IMR-90 (cell line): ENCODE measurements at regions not wholly inside any gene's neighbourhood (a gene's known extent, or its start where the extent isn't known, plus 50 kb on each side); places are given as distances from the start of the nearest gene placed in this dataset.

Experiments
- ATAC-seq: fragments of 200-7000 bp; cut with Tn5 transposase; 2 replicates; pipeline ENCODE4 v1.9.1; 2020; ENCODE audit warnings: low read depth, mild to moderate bottlenecking, moderate library complexity
- BruUV-seq: library from RNA; stranded (reverse); fragments of 400-500 nt; replicated peaks from 2 replicates; lab custom pipeline; 2021; lab: Mats Ljungman, UMichigan
- CTCF ChIA-PET: fragments of 300-600 bp; formaldehyde crosslinking; extraction: SDS; loops from one replicate; lab custom pipeline; 2021; ENCODE audit warnings: antibody characterized with exemption; lab: Yijun Ruan, JAX
- POLR2A ChIA-PET: fragments of 300-600 bp; sonication (Branson Sonifier 250); formaldehyde crosslinking; loops from one replicate; lab custom pipeline; 2022; ENCODE audit warnings: antibody characterized with exemption; ENCODE audit not compliant: unreplicated experiment; lab: Charles Lee
- DNase-seq: peaks from one replicate; pipeline ENCODE4 v3.0.0; 2013
- H2AFZ ChIP-seq: replicated peaks from 2 replicates; pipeline ENCODE3; 2013; ENCODE audit warnings: low read length, mild to moderate bottlenecking; ENCODE audit not compliant: poor library complexity
- H2AK5ac ChIP-seq: 2 replicates; pipeline ENCODE4 v1.6.1; 2013; ENCODE audit warnings: low read depth, low read length, inconsistent platforms
- H2AK9ac ChIP-seq: replicated peaks from 2 replicates; pipeline ENCODE3; 2013; ENCODE audit warnings: mild to moderate bottlenecking, low read depth, low read length, moderate library complexity; ENCODE audit not compliant: poor library complexity
- H2BK120ac ChIP-seq: 2 replicates; pipeline ENCODE4 v1.6.1; 2013; ENCODE audit warnings: low read depth, low read length, inconsistent platforms
- H2BK15ac ChIP-seq: 3 replicates; pipeline ENCODE4 v1.6.1; 2013; ENCODE audit warnings: low read depth, low read length, inconsistent platforms
- H2BK20ac ChIP-seq: 2 replicates; pipeline ENCODE4 v1.6.1; 2013; ENCODE audit warnings: low read depth, mild to moderate bottlenecking, inconsistent platforms, low read length, moderate library complexity
- H2BK5ac ChIP-seq: 2 replicates; pipeline ENCODE4 v1.6.1; 2013; ENCODE audit warnings: mild to moderate bottlenecking, low read depth, low read length, inconsistent platforms; ENCODE audit not compliant: poor library complexity, severe bottlenecking
- H3K14ac ChIP-seq: replicated peaks from 2 replicates; pipeline ENCODE4 v1.6.1; 2013; ENCODE audit warnings: low read depth, low read length, inconsistent platforms
- H3K18ac ChIP-seq: 2 replicates; pipeline ENCODE4 v1.6.1; 2013; ENCODE audit warnings: low read depth, low read length, control low read depth
- H3K23ac ChIP-seq: 2 replicates; pipeline ENCODE4 v1.6.1; 2013; ENCODE audit warnings: low read depth, low read length, inconsistent platforms
- H3K27ac ChIP-seq: 2 replicates; pipeline ENCODE4 v1.5.1; 2013; ENCODE audit warnings: mild to moderate bottlenecking, control low read depth, low read length; ENCODE audit not compliant: insufficient read depth
- H3K27me3 ChIP-seq: 2 replicates; pipeline ENCODE4 v1.6.1; 2013; ENCODE audit warnings: low read length; ENCODE audit not compliant: control insufficient read depth, insufficient read depth
- H3K36me3 ChIP-seq: 2 replicates; pipeline ENCODE4 v1.6.1; 2013; ENCODE audit warnings: low read length, mixed read lengths; ENCODE audit not compliant: control insufficient read depth, insufficient read depth
- H3K4ac ChIP-seq: 2 replicates; pipeline ENCODE4 v1.6.1; 2013; ENCODE audit warnings: low read depth, low read length, inconsistent platforms
- H3K4me1 ChIP-seq: 2 replicates; pipeline ENCODE4 v1.6.1; 2013; ENCODE audit warnings: low read length, mixed read lengths; ENCODE audit not compliant: control insufficient read depth, insufficient read depth
- H3K4me2 ChIP-seq: 2 replicates; pipeline ENCODE4 v1.6.1; 2013; ENCODE audit warnings: low read depth, mild to moderate bottlenecking, control low read depth, low read length, moderate library complexity
- H3K4me3 ChIP-seq: 2 replicates; pipeline ENCODE4 v1.5.1; 2013; ENCODE audit warnings: low read depth, mild to moderate bottlenecking, control low read depth, low read length, moderate library complexity; ENCODE audit not compliant: insufficient read depth
- H3K56ac ChIP-seq: 2 replicates; pipeline ENCODE4 v1.6.1; 2013; ENCODE audit warnings: low read length, inconsistent platforms; ENCODE audit not compliant: insufficient read depth; ENCODE audit errors: extremely low read depth
- H3K79me1 ChIP-seq, 2 experiments: 2 replicates each; pipeline ENCODE4 v1.6.1; 2013; ENCODE audit warnings: low read length in 2 of 2, inconsistent platforms in 1 of 2, low read depth in 1 of 2
- H3K9ac ChIP-seq: 2 replicates; pipeline ENCODE4 v1.6.1; 2013; ENCODE audit warnings: low read depth, low read length, control low read depth
- H3K9me1 ChIP-seq: 2 replicates; pipeline ENCODE4 v1.6.1; 2013; ENCODE audit warnings: low read length, inconsistent platforms; ENCODE audit not compliant: insufficient read depth
- H3K9me3 ChIP-seq: 2 replicates; pipeline ENCODE4 v1.6.1; 2013; ENCODE audit warnings: low read length; ENCODE audit not compliant: control insufficient read depth, insufficient read depth
- H4K20me1 ChIP-seq: 2 replicates; pipeline ENCODE4 v1.6.1; 2013; ENCODE audit warnings: low read length, inconsistent platforms; ENCODE audit not compliant: insufficient read depth
- H4K5ac ChIP-seq: 2 replicates; pipeline ENCODE4 v1.6.1; 2013; ENCODE audit warnings: mild to moderate bottlenecking, low read depth, low read length, control low read depth
- H4K8ac ChIP-seq, 2 experiments: 2 replicates each; pipeline ENCODE4 v1.6.1; 2013; ENCODE audit warnings: low read depth in 2 of 2, low read length in 2 of 2, control low read depth in 1 of 2, inconsistent platforms in 1 of 2
- H4K91ac ChIP-seq: 2 replicates; pipeline ENCODE4 v1.6.1; 2013; ENCODE audit warnings: low read depth, low read length, inconsistent platforms; ENCODE audit not compliant: insufficient read depth
- BHLHE40 ChIP-seq: fragments of 150-350 bp; IDR thresholded peaks from 2 replicates; pipeline ENCODE4 v1.6.1; 2016; ENCODE audit warnings: mild to moderate bottlenecking, low read depth, low read length
- CEBPB ChIP-seq: IDR thresholded peaks from 2 replicates; pipeline ENCODE4 v1.6.1; 2012; ENCODE audit warnings: low read depth, low read length, improper control_type of control experiment
- CHD1 ChIP-seq: IDR thresholded peaks from 2 replicates; pipeline ENCODE4 v1.6.1; 2012; ENCODE audit warnings: low read depth, low read length, improper control_type of control experiment
- MAFK ChIP-seq: IDR thresholded peaks from 2 replicates; pipeline ENCODE4 v1.6.1; 2012; ENCODE audit warnings: low read depth, low read length, improper control_type of control experiment
- MXI1 ChIP-seq: IDR thresholded peaks from 2 replicates; pipeline ENCODE4 v1.6.1; 2012; ENCODE audit warnings: low read depth, mild to moderate bottlenecking, low read length, moderate library complexity, borderline replicate concordance
- NFE2L2 ChIP-seq: fragments of 150-350 bp; IDR thresholded peaks from 2 replicates; pipeline ENCODE4 v1.6.1; 2016; ENCODE audit warnings: low read depth, mild to moderate bottlenecking, low read length
- POLR2A ChIP-seq: IDR thresholded peaks from 2 replicates; pipeline ENCODE4 v1.6.1; 2012; ENCODE audit warnings: mild to moderate bottlenecking, low read depth, low read length
- RAD21 ChIP-seq: IDR thresholded peaks from 2 replicates; pipeline ENCODE4 v1.6.1; 2012; ENCODE audit warnings: low read length, improper control_type of control experiment
- RCOR1 ChIP-seq: IDR thresholded peaks from 2 replicates; pipeline ENCODE4 v1.6.1; 2012; ENCODE audit warnings: mild to moderate bottlenecking, low read length, improper control_type of control experiment; ENCODE audit not compliant: insufficient replicate concordance
- RFX5 ChIP-seq: IDR thresholded peaks from 2 replicates; pipeline ENCODE4 v1.8.0; 2012; ENCODE audit warnings: low read depth, mild to moderate bottlenecking, low read length, moderate library complexity
- WGBS, 2 experiments: methylation state at CpG; one replicate each; pipeline versions ENCODE4 v1.1.5 to v1.1.7; 2013; ENCODE audit warnings: missing lambda C conversion rate in 2 of 2; ENCODE audit not compliant: insufficient read length in 1 of 2; ENCODE audit errors: extremely low coverage in 2 of 2; 5-methylcytosine and 5-hydroxymethylcytosine counted together
- dilution Hi-C: fragments of 300-500 bp; cut with HindIII; formaldehyde crosslinking; loops from one replicate; pipeline ENCODE4 v1.14.3; 2018; ENCODE audit warnings: low sequenced_read_pairs; ENCODE audit not compliant: unreplicated experiment
- in situ Hi-C: fragments of 300-500 bp; cut with MboI; formaldehyde crosslinking; loops from 3 replicates; pipeline ENCODE4 v1.14.3; 2019; ENCODE audit warnings: low sequenced_read_pairs, inconsistent platforms, mixed read lengths
- intact Hi-C: fragments of 100-400 bp; cut with micrococcal nuclease; formaldehyde crosslinking; loops from 2 replicates; pipeline ENCODE4 v1.10.0; 2022
- TF ChIP-seq, protein P1 (sequence below): conservative IDR thresholded peaks from 2 replicates; pipeline ENCODE4 v1.5.1; 2012; ENCODE audit warnings: mild to moderate bottlenecking, low read depth, low read length, improper control_type of control experiment
- TF ChIP-seq, protein P2 (sequence below): fragments of 150-350 bp; IDR thresholded peaks from 2 replicates; pipeline ENCODE4 v1.6.1; 2016; ENCODE audit warnings: low read depth, mild to moderate bottlenecking, low read length, moderate library complexity, borderline replicate concordance

DNA sequence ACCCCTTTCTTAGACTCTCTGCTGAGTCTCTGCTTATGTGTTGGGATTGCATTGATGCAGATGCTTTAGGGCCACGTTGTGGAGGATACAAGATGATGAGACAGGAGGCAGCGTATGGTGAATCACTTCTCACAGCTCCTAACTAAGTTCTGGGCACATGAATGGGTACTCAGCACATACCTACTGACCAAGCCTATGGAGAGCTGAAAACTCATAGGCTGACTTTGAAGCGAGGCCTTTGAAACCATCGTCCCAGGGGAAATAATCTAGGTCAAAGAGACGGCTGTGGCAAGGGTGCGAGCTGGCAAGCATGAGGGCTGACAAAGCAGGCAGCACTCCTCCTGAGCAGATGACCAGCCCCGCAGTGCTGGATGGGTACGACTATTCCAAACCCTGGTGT, 180.2 kb upstream of the TNP1 start:
- TF ChIP-seq CEBPB (no peak), RCOR1 (no peak), POLR2A (no peak), BHLHE40 (no peak), RAD21 (no peak), MAFK (no peak), RFX5 (no peak), NFE2L2 (no peak), CHD1 (no peak), MXI1 (no peak)
- TF ChIP-seq, protein P1, sequence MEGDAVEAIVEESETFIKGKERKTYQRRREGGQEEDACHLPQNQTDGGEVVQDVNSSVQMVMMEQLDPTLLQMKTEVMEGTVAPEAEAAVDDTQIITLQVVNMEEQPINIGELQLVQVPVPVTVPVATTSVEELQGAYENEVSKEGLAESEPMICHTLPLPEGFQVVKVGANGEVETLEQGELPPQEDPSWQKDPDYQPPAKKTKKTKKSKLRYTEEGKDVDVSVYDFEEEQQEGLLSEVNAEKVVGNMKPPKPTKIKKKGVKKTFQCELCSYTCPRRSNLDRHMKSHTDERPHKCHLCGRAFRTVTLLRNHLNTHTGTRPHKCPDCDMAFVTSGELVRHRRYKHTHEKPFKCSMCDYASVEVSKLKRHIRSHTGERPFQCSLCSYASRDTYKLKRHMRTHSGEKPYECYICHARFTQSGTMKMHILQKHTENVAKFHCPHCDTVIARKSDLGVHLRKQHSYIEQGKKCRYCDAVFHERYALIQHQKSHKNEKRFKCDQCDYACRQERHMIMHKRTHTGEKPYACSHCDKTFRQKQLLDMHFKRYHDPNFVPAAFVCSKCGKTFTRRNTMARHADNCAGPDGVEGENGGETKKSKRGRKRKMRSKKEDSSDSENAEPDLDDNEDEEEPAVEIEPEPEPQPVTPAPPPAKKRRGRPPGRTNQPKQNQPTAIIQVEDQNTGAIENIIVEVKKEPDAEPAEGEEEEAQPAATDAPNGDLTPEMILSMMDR: no peak
- TF ChIP-seq, protein P2, sequence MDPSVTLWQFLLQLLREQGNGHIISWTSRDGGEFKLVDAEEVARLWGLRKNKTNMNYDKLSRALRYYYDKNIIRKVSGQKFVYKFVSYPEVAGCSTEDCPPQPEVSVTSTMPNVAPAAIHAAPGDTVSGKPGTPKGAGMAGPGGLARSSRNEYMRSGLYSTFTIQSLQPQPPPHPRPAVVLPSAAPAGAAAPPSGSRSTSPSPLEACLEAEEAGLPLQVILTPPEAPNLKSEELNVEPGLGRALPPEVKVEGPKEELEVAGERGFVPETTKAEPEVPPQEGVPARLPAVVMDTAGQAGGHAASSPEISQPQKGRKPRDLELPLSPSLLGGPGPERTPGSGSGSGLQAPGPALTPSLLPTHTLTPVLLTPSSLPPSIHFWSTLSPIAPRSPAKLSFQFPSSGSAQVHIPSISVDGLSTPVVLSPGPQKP: no peak
- Histone ChIP-seq H4K91ac (no peak overlapping the region), H3K9ac (no peak overlapping the region), H3K14ac (no peak overlapping the region), H4K8ac (no peak overlapping the region), H3K4me2 (no peak overlapping the region), H2AK5ac (peak overlapping the region; percentile 45), H3K9me1 (peaks cover 2% of the 10 kb centered on the region; the same call in 1 of the 2 replicates), H3K27ac (no peak overlapping the region), H3K9me3 (no peaks in the 10 kb centered on the region), H2AK9ac (no peak overlapping the region), H4K20me1 (no peaks in the 10 kb centered on the region), H3K27me3 (no peaks in the 10 kb centered on the region; the same call in 1 of the 2 replicates), H3K4me1 (peaks cover 12% of the 10 kb centered on the region; the same call in 1 of the 2 replicates), H3K18ac (peak overlapping the region; percentile 23; the same call in 1 of the 2 replicates), H3K23ac (no peak overlapping the region), H2AFZ (no peak overlapping the region), H3K4me3 (no peak overlapping the region), H3K36me3 (no peaks in the 10 kb centered on the region), H2BK20ac (no peak overlapping the region), H4K5ac (no peak overlapping the region; the same call in 1 of the 2 replicates), H2BK5ac (no peak overlapping the region), H2BK15ac (no peak overlapping the region), H2BK120ac (peak overlapping the region; percentile 18; the same call in 1 of the 2 replicates), H3K56ac (no peak overlapping the region), H3K79me1 (no peaks in the 10 kb centered on the region), H3K4ac (peak overlapping the region; percentile 5; the same call in 1 of the 2 replicates)
- BruUV-seq: no TSS peak
- whole genome bisulfite sequencing, 2 experiments: 81% methylated on average over 3 of the region's 8 CpGs; no CpG with 5 or more reads in 1 of the 2 experiments
- intact Hi-C loops (loop anchor here (10.0 kb wide), 1 partner anchor 475 kb away; no protein-coding TSS in a partner anchor), in situ Hi-C loops (no loop called here), dilution Hi-C loops (no loop called here)
- no peak for ATAC-seq
- POLR2A ChIA-PET: no interaction called here
- CTCF ChIA-PET: no interaction called here
- no peak for DNase-seq
